SK-N-SH (cell line): ENCODE measurements at regions not wholly inside any gene's neighbourhood (a gene's known extent, or its start where the extent isn't known, plus 50 kb on each side); places are given as distances from the start of the nearest gene placed in this dataset.

Experiments
- EP300 ChIP-seq, 2 experiments: IDR thresholded peaks; 2 replicates each; pipeline versions ENCODE4 v1.4.0 to v1.6.1; 2012; ENCODE audit warnings: borderline replicate concordance in 1 of 2, low read depth in 1 of 2, low read length in 1 of 2
- EZH2phosphoT487 ChIP-seq: fragments of 200-600 bp; sonication (generic); IDR thresholded peaks from 2 replicates; pipeline ENCODE4 v1.6.1; 2017; ENCODE audit warnings: low read depth, mixed run types, mild to moderate bottlenecking, antibody characterized with exemption, moderate library complexity, borderline replicate concordance
- NRF1 ChIP-seq: IDR thresholded peaks from 2 replicates; pipeline ENCODE4 v1.6.1; 2012; ENCODE audit warnings: low read depth, mild to moderate bottlenecking, low read length
- SIN3A ChIP-seq: IDR thresholded peaks from 2 replicates; pipeline ENCODE4 v1.6.1; 2012; ENCODE audit warnings: low read depth, mild to moderate bottlenecking, low read length, moderate library complexity, borderline replicate concordance
- TF ChIP-seq, protein P1 (sequence below): fragments of 200-600 bp; sonication (generic); IDR thresholded peaks from 2 replicates; pipeline ENCODE4 v1.6.1; 2017; ENCODE audit warnings: antibody characterized with exemption, mild to moderate bottlenecking, moderate library complexity
- TF ChIP-seq, protein P2 (sequence below): IDR thresholded peaks from 2 replicates; pipeline ENCODE4 v1.4.0; 2012; ENCODE audit warnings: low read depth

DNA sequence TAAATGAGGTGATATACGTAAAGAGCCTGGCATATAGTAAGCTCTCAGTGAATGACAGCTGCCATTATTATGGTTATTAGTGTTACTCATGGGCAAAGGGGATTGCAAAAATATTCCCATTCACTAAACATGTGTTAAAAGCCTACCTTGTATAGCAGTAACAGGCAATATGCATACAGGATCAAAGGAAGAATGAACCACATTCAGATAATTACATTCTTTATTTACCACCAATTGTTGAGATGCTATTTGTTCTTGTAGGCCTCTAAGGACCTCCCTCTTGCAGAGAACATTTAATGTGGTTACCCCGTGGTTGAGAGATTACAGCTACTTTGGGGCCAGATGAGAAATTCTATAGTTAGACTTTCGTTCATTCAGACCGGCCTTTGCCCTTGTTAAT, 82.7 kb upstream of the DRD2 start:
- TF ChIP-seq, protein P1, sequence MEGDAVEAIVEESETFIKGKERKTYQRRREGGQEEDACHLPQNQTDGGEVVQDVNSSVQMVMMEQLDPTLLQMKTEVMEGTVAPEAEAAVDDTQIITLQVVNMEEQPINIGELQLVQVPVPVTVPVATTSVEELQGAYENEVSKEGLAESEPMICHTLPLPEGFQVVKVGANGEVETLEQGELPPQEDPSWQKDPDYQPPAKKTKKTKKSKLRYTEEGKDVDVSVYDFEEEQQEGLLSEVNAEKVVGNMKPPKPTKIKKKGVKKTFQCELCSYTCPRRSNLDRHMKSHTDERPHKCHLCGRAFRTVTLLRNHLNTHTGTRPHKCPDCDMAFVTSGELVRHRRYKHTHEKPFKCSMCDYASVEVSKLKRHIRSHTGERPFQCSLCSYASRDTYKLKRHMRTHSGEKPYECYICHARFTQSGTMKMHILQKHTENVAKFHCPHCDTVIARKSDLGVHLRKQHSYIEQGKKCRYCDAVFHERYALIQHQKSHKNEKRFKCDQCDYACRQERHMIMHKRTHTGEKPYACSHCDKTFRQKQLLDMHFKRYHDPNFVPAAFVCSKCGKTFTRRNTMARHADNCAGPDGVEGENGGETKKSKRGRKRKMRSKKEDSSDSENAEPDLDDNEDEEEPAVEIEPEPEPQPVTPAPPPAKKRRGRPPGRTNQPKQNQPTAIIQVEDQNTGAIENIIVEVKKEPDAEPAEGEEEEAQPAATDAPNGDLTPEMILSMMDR: no peak
- TF ChIP-seq, protein P2, sequence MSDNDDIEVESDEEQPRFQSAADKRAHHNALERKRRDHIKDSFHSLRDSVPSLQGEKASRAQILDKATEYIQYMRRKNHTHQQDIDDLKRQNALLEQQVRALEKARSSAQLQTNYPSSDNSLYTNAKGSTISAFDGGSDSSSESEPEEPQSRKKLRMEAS: no peak
- TF ChIP-seq EZH2phosphoT487 (no peak), EP300 (IDR thresholded peaks at IDR 0.05; ENCODE audit: borderline replicate concordance in 1 of 2, low read depth in 1 of 2, low read length in 1 of 2) (no peak), NRF1 (no peak), SIN3A (no peak)
